HG02759 (cell line): ENCODE measurements at regions not wholly inside any gene's neighbourhood (a gene's known extent, or its start where the extent isn't known, plus 50 kb on each side); places are given as distances from the start of the nearest gene placed in this dataset.
"Not testable (repeated sequence)": the region's sequence is repeated elsewhere in the genome, so short reads cannot be mapped to it uniquely, and the experiment has no call there.

Experiments
- ATAC-seq: cut with Tn5 transposase; IDR thresholded peaks from one replicate; pipeline ENCODE4 v1.9.1; 2021; ENCODE audit warnings: mild to moderate bottlenecking, moderate library complexity; ENCODE audit not compliant: unreplicated experiment

DNA sequence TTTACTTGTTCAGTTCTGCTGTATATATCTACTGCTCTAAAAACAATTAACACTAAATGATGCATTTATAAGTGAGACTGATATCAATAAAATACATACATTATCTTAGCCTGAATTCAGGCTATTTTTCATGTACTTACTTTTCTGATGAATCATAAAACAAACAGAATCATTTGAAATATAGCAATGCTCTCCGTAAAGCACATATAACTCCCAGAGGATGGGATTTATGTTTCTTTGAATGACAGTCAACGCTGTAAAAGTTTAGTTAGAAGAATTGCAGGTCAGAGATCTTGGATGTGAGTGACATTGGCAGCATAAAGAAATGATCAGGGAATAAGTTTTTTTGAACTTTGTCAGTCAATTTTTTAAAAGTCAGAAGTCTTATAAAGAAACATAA lies 740.2 kb upstream of the NOVA1 start:
- no peak for ATAC-seq

DNA sequence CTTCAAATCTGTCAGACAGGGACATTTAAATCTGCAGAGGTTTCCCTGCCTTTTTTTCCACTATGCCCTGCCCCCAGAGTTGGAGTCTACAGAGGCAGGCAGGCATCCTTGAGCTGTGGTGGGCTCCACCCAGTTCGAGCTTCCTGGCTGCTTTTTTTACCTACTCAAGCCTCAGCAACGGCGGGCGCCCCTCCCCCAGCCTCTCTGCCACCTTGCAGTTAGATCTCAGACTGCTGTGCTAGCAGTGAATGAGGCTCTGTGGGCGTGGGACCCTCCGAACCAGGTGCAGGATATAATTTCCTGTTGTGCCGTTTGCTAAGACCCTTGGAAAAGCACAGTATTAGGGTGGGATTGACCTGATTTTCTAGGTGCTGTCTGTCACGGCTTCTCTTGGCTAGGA lies 765.2 kb upstream of the NOVA1 start:
- ATAC-seq = not testable (repeated sequence)

DNA sequence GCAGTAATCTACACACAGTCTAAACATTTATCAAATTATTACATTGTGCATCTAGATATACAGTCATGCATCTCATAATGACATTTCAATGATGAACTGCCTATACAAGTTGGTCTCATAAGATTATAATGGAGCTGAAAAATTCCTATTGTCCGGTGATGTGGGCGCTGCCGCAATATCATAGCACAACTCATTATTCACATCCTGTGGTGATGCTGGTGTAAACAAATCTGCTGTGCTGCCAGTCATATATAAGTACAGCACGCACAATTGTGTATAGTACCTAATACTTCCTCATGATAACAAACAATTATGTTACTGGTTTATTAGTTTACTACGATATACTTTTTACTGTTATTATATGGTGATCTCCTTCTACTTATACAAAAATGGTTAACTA lies 768.8 kb upstream of the NOVA1 start:
- ATAC-seq = no peak

DNA sequence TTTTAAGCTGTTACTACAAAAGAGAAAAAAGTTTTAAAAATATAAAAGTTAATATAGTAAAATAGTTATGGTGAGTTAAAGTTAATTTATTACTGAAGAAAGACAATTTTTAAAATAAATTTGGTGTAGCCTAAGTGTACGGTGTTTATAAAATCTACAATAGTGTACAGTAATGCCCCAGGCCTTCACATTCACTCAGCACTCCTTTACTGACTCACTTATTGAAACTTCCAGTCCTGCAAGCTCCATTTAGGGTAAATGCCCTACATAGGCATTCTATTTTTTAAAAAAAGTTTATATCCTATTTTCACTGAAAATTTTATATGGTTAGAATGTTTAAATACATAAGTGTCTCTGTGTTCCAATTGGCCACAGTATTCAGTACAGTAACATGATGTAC lies 769.5 kb upstream of the NOVA1 start:
- no peak for ATAC-seq

DNA sequence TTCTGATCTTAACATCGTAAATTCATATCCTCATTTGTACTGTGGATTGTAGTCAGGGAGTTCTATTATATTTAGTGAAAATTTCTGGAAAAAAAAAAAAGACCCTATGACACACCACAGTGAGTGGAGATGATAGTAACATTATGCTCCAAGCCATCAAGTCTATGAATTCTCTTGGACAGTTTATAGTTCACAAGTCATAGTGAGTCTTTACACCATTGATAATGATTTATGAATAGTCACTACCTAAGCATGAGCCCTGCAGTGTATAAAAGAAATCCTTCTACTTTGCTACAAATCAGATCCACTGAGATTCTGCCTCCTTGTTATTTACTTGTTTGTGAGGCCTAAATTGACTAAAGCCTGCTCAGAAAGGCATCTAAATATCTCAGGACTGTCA lies 772.2 kb upstream of the NOVA1 start:
- ATAC-seq = no peak

DNA sequence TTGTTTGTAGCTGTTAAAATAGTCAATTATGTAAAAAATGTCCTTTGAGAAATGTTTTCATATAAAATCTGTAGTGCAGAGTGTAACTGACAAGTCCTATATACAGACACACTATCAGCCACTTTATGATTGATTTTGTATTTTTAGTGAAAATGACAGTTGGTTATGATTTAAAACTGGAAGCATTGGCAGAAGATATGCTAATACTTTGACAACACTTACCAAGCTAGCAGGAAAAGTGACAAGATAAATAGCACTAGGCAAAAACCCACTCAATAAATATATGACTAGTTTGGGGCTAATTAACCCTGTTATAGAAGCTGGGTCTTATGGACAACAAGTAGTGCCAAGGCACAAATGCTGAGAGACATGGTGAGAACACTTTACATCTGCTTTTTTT lies 772.9 kb upstream of the NOVA1 start:
- no peak for ATAC-seq

DNA sequence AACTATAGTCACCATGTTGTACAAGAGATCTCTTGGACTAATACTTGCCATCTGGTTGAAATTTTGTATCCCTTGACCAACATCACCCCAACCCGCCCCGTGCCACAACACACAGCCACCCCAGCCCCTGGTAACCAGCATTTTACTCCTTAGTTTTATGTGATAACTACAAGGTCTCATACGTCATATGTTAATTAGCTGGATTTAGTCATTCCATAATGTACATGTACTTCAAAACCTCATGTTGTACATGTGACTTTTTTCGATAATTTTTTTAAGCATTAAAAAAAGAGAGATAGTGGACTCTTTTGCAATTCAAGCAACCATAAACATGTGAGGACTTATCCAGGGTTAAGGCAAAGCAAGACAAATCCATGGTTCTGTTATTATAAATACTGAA lies 773.4 kb upstream of the NOVA1 start:
- ATAC-seq = no peak

DNA sequence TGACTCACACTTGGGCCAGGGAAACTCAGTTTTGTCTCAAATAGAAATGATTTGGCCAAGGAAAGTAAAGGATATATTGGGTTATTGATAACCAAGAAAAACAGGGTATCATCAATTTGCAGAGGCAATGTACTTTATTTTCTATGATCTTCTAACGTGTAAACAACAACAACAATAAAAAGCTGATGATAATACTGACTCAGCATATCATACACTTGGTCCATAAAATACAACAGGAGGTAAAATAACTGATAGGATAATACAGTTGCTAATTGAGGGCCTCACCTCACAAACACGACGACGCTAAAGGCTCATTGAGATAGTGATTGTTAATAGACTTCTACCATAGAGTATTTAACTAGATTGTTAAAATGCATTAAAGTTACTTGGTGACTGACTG lies 774.0 kb upstream of the NOVA1 start:
- ATAC-seq = no peak

DNA sequence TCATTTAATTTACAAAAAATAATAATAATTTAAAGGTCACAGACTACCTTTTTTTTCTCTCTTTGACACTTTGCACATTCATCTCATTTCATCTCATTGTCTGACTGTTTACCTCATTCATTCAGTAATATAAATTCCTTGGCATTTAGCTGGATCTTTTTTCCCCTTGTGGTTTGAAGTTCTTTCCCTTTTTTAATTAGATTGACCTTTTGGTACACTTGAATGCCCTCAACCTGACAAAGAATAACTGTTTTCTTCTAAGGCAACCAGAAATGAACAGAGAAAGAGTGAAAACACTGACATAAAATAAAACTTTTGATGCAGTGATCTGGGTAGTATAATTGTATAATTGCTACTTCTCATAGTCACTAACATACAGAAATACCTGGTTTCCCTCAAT lies 774.9 kb upstream of the NOVA1 start:
- no peak for ATAC-seq

DNA sequence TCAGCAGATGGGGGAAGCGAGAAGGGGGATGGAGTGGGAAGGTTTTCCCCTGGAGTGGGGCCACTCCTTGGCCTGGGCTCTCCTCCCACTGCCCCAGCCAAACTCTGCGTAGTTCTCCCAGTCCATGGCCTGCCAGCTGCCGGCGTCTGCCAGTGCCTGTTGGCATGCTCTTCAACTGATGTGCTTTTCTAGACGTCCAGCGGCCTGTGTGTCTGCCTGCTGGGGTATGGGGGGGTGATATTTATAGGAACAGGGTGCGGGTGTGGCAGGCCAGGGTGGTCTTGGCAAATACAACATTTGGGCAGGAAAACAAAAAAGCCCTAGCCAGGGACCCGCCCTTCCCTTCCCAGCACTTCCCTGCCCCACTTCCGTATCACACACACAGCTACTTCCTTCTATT lies 786.3 kb upstream of the NOVA1 start:
- no peak for ATAC-seq

DNA sequence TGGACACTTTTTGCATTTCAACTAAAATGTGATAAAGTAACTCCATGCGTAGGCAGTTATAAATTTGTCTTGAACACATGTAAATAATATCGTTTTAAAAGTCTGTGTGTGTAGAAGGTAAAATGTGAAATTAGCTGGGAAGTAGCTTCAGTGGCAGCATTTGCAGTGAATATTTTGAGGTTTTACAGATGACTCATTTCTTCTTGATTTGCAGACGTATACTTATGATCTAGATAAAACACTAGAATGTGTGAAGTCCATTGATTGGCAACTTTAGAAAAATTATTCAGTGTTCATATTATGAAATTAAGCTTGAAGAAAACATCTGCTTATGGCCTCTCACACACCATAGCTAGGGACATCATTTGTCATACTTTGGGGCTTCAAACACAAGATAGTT lies 788.6 kb upstream of the NOVA1 start:
- no peak for ATAC-seq

DNA sequence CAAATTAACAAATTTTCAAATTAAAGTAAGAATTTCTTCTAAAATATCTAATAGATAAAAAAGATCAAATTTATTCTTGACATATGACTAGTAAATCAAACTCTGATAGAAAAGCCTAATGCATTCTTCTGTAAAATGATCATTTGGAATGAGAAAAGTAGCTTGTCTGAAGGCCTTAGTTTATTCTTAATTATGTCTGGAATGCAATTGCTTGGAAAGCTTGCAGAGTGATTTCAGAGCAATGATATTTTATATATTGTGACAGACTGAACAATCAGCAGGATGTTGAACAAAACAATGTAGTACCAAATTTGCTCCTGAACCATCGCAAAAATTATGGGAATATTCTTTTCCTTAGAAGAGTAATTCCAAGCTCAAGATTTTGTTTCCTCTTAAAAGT lies 789.6 kb upstream of the NOVA1 start:
- ATAC-seq = no peak

DNA sequence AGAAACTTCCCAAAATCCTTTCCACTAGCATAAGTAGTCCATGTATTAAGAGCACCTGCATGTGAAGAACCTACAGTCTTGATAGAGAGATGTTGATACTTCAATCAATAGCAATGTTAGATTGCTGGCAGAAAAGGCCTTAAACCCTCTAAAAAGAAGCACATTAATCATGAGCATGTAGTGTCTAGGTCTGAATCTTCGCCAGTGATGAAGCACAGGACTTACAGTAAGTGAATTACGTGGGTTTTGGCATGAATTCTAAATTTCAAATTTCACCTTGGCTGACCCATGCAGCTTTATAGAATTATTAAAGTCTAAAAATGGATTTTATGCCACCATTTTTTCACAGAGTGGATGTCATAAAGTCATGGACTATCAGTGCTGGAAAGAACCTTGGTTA lies 791.6 kb upstream of the NOVA1 start:
- ATAC-seq = no peak

DNA sequence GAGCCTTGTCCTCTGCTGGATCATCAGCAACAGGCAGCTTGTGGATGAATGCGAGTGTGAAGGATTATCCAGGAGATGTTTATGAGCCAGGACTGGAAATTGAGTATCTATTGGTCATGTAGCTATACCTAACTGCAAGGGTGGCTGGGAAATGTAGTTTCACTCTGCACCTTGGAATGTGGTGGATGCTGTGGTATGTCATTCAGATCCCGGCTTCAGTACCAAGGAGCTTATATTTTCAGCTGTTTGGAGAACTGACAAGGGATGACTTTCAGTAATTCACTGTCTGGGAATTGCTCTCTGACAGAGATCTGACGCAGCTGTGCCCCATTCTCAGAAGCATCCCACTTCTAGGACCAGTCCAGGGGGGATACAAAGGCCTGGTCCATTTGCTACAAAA lies 792.3 kb upstream of the NOVA1 start:
- ATAC-seq = no peak

DNA sequence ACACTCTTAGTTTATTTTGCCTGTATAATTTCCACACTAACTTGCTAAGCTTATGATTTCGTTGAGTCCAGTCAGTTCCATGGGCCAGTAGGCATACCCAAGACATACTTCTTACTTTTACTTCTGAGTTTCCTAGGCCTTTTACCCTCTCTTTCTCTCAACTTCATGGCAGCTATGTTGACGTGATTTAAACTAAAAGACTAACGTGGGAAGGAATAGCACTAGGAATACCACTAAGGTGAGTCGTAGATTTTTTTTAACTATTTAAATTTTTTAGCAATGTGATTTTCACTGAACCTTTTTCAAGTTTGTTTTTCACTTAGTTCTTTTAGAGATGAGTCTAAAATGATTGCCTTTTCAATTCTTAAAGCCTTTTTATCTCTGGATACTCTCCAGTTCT lies 793.5 kb upstream of the NOVA1 start:
- no peak for ATAC-seq

DNA sequence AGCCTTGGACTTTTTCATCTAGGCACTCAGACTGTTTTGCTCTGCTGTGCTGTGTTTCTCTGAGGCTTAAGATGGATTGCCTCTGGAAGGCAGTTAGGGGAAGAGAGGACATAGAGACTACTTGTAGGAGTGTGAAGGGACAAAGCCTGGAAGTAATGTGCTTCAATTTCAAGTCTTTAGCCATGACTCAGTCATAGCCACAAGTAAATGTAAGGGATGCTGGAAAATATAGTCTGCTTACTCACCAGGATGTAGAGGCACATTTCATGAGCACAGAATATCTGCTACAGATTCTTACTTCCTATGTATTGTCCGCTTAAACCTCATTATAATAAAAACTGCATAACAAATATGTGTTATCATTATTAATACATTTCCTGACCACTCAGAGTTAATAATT lies 794.3 kb upstream of the NOVA1 start:
- ATAC-seq = no peak

DNA sequence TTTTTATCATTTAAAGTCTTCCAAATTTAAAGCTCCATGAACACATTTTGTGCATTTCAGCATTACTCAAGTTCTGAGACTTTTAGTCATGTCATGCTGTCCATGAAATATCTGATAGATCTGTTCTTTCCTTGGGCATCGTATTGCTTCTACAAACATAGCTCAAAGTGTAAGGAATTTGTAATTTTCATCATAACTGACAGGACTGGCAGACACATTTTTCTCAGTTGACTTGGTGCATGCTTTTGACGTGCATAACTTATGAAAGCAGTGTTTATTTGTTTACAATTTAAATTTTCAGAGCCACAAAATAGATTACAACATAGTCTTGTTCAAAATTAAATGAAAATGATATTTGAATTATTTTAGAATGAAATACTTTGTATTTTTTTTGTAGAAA lies 812.1 kb upstream of the NOVA1 start:
- no peak for ATAC-seq

DNA sequence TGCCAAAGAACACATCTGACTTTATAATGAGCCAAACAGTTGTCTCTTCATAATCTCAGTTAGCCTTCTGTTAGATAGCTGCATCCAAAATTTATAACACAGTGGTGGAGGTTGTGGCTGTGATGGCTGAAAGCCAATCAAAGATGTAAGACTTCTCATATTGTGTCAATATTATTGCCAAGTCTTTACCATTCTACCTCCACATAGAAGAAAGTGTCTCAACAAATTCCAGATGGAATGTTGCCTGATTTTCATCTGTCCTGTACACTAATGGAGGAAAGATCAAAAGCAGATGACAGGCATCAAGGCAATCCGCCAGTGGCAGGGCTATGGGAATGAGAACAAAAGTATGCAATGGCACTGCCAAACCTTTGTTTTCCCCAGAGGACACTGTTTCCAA lies 813.1 kb upstream of the NOVA1 start:
- ATAC-seq = no peak

DNA sequence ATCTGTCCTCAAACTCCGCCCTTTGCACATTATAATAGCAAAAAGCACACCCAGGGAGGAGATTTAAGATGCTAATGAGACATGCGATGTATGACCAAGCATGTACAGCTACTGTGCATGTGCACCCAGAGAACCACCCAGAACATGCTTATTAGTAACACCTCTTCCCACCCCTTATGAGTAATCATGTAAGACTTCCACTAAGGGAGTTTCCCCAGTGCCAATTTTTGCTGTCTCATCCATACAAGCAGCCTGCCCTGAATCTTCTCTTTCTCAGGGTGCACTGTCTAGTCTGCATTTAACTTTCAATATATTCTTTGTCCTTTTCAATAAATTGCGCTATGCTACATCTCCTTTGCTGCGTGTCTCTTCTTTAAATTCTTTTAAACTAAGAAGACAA lies 830.0 kb upstream of the NOVA1 start:
- no peak for ATAC-seq

DNA sequence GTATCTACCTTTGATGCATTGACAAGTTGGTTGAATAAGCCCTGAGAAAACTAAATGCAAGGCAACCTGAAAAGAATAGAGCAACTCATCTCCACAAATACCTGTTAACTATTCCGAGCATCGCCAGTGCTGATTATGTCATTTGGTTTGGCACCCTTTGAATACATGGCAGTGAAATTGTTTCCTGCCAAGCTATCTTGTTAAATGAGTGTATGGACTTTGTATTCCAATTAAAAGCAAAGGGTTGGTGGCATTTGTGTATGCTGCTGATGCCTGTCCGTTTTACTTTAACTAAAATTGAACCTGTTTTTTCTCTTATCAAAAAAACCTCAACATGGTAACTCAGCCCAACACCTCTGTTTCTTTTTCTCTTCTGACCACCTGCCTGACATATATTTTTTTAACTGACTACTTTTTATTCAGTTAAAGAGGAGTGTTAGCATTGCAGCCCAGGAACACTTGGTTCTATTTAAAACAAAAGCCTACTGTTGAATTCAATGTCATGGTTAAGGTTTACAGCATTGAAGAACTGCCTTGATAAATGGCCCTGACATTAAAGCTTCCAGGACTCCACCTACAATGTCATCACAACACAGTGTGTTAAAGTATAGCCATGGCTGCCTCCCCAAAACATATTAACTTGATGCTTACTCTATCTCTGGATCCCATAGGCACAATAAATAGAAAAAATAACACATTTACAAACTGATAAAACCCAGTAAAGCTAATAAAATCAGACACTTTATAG lies 838.3 kb upstream of the NOVA1 start:
- no peak for ATAC-seq

DNA sequence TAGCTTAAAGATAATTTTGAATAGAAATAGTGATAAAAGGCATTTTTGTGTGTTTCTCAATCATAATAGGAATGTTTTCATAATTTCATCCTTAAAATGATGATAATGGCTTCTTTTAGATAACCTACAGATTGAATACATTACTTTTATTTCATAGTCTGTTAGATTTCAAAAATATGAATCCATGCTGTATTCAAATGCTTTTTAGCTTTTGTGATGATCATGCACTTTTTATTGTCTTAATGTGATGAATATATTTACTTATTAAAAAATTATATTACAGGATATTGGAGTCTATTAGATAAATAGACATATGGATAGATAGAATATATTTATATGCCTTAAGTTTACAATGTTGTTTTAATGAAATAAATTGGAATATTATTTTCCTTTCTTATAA lies 886.8 kb upstream of the NOVA1 start:
- no peak for ATAC-seq

DNA sequence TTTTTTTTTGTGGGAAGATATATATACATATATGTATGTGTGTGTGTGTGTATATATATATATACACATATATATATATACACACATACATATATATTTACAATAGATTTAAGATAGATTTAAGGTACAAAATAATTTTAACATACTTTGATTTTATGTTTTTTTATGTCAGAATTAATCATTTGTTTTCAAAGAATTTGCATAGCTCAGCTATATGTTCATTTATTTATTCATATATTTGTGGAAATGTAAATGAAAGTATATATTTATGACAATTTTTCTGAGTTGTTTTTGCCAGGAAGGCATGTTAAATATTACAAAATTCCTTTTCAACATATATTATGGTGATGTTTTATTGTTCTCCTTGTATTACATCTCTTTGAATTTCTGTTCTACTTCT lies 887.4 kb upstream of the NOVA1 start:
- no peak for ATAC-seq

DNA sequence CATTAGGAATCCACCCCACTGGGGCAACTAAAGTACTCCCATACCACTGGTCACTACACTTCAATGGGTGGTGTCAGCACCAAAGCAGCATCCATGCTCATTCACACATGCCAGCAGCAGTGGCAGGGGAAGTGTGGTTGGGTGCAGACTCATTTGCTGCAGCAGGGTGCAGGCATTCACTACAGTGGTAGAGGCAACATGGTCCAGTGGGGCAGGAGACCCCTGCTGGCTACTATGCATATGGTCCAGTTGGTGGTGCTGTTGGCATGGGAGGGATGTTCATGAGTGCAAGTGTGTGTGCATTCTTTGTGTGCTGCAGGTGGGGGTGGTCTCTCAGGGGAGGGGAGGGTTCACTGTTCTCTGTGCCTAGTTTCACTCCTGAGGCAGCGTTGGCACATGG lies 908.4 kb upstream of the NOVA1 start:
- ATAC-seq = no peak

DNA sequence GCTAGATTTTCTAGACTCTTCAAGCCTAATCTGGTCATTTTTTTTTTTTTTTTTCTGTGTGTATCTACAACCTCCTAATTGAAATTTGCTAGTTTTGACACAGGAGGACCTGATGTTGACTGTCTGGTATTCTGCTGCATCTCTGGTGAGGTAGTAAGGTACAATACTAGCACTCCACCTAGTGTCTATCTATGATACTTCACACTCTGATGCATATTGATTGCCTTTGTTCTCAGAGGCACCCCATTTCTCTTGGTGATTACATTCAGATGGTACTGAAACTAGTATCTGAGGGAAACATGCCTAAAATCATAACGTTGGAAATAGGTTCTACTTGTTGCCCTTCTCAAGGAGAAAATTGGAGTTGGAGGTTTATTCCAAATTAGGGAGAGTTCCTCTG lies 930.5 kb upstream of the NOVA1 start:
- no peak for ATAC-seq
